IMR-90 (cell line): ENCODE measurements at regions not wholly inside any gene's neighbourhood (a gene's known extent, or its start where the extent isn't known, plus 50 kb on each side); places are given as distances from the start of the nearest gene placed in this dataset.

ENCODE experiments used
- ATAC-seq: fragments of 200-7000 bp; cut with Tn5 transposase; 2 replicates; pipeline ENCODE4 v1.9.1; 2020; ENCODE audit warnings: low read depth, mild to moderate bottlenecking, moderate library complexity
- BruUV-seq: library from RNA; stranded (reverse); fragments of 400-500 nt; replicated peaks from 2 replicates; lab custom pipeline; 2021; lab: Mats Ljungman, UMichigan
- CTCF ChIA-PET: fragments of 300-600 bp; formaldehyde crosslinking; extraction: SDS; loops from one replicate; lab custom pipeline; 2021; ENCODE audit warnings: antibody characterized with exemption; lab: Yijun Ruan, JAX
- POLR2A ChIA-PET: fragments of 300-600 bp; sonication (Branson Sonifier 250); formaldehyde crosslinking; loops from one replicate; lab custom pipeline; 2022; ENCODE audit warnings: antibody characterized with exemption; ENCODE audit not compliant: unreplicated experiment; lab: Charles Lee
- DNase-seq: peaks from one replicate; pipeline ENCODE4 v3.0.0; 2013
- H2AFZ ChIP-seq: replicated peaks from 2 replicates; pipeline ENCODE3; 2013; ENCODE audit warnings: low read length, mild to moderate bottlenecking; ENCODE audit not compliant: poor library complexity
- H2AK5ac ChIP-seq: 2 replicates; pipeline ENCODE4 v1.6.1; 2013; ENCODE audit warnings: low read depth, low read length, inconsistent platforms
- H2AK9ac ChIP-seq: replicated peaks from 2 replicates; pipeline ENCODE3; 2013; ENCODE audit warnings: mild to moderate bottlenecking, low read depth, low read length, moderate library complexity; ENCODE audit not compliant: poor library complexity
- H2BK120ac ChIP-seq: 2 replicates; pipeline ENCODE4 v1.6.1; 2013; ENCODE audit warnings: low read depth, low read length, inconsistent platforms
- H2BK15ac ChIP-seq: 3 replicates; pipeline ENCODE4 v1.6.1; 2013; ENCODE audit warnings: low read depth, low read length, inconsistent platforms
- H2BK20ac ChIP-seq: 2 replicates; pipeline ENCODE4 v1.6.1; 2013; ENCODE audit warnings: low read depth, mild to moderate bottlenecking, inconsistent platforms, low read length, moderate library complexity
- H2BK5ac ChIP-seq: 2 replicates; pipeline ENCODE4 v1.6.1; 2013; ENCODE audit warnings: mild to moderate bottlenecking, low read depth, low read length, inconsistent platforms; ENCODE audit not compliant: poor library complexity, severe bottlenecking
- H3K14ac ChIP-seq: replicated peaks from 2 replicates; pipeline ENCODE4 v1.6.1; 2013; ENCODE audit warnings: low read depth, low read length, inconsistent platforms
- H3K18ac ChIP-seq: 2 replicates; pipeline ENCODE4 v1.6.1; 2013; ENCODE audit warnings: low read depth, low read length, control low read depth
- H3K23ac ChIP-seq: 2 replicates; pipeline ENCODE4 v1.6.1; 2013; ENCODE audit warnings: low read depth, low read length, inconsistent platforms
- H3K27ac ChIP-seq: 2 replicates; pipeline ENCODE4 v1.5.1; 2013; ENCODE audit warnings: mild to moderate bottlenecking, control low read depth, low read length; ENCODE audit not compliant: insufficient read depth
- H3K27me3 ChIP-seq: 2 replicates; pipeline ENCODE4 v1.6.1; 2013; ENCODE audit warnings: low read length; ENCODE audit not compliant: control insufficient read depth, insufficient read depth
- H3K36me3 ChIP-seq: 2 replicates; pipeline ENCODE4 v1.6.1; 2013; ENCODE audit warnings: low read length, mixed read lengths; ENCODE audit not compliant: control insufficient read depth, insufficient read depth
- H3K4ac ChIP-seq: 2 replicates; pipeline ENCODE4 v1.6.1; 2013; ENCODE audit warnings: low read depth, low read length, inconsistent platforms
- H3K4me1 ChIP-seq: 2 replicates; pipeline ENCODE4 v1.6.1; 2013; ENCODE audit warnings: low read length, mixed read lengths; ENCODE audit not compliant: control insufficient read depth, insufficient read depth
- H3K4me2 ChIP-seq: 2 replicates; pipeline ENCODE4 v1.6.1; 2013; ENCODE audit warnings: low read depth, mild to moderate bottlenecking, control low read depth, low read length, moderate library complexity
- H3K4me3 ChIP-seq: 2 replicates; pipeline ENCODE4 v1.5.1; 2013; ENCODE audit warnings: low read depth, mild to moderate bottlenecking, control low read depth, low read length, moderate library complexity; ENCODE audit not compliant: insufficient read depth
- H3K56ac ChIP-seq: 2 replicates; pipeline ENCODE4 v1.6.1; 2013; ENCODE audit warnings: low read length, inconsistent platforms; ENCODE audit not compliant: insufficient read depth; ENCODE audit errors: extremely low read depth
- H3K79me1 ChIP-seq, 2 experiments: 2 replicates each; pipeline ENCODE4 v1.6.1; 2013; ENCODE audit warnings: low read length in 2 of 2, inconsistent platforms in 1 of 2, low read depth in 1 of 2
- H3K9ac ChIP-seq: 2 replicates; pipeline ENCODE4 v1.6.1; 2013; ENCODE audit warnings: low read depth, low read length, control low read depth
- H3K9me1 ChIP-seq: 2 replicates; pipeline ENCODE4 v1.6.1; 2013; ENCODE audit warnings: low read length, inconsistent platforms; ENCODE audit not compliant: insufficient read depth
- H3K9me3 ChIP-seq: 2 replicates; pipeline ENCODE4 v1.6.1; 2013; ENCODE audit warnings: low read length; ENCODE audit not compliant: control insufficient read depth, insufficient read depth
- H4K20me1 ChIP-seq: 2 replicates; pipeline ENCODE4 v1.6.1; 2013; ENCODE audit warnings: low read length, inconsistent platforms; ENCODE audit not compliant: insufficient read depth
- H4K5ac ChIP-seq: 2 replicates; pipeline ENCODE4 v1.6.1; 2013; ENCODE audit warnings: mild to moderate bottlenecking, low read depth, low read length, control low read depth
- H4K8ac ChIP-seq, 2 experiments: 2 replicates each; pipeline ENCODE4 v1.6.1; 2013; ENCODE audit warnings: low read depth in 2 of 2, low read length in 2 of 2, control low read depth in 1 of 2, inconsistent platforms in 1 of 2
- H4K91ac ChIP-seq: 2 replicates; pipeline ENCODE4 v1.6.1; 2013; ENCODE audit warnings: low read depth, low read length, inconsistent platforms; ENCODE audit not compliant: insufficient read depth
- CEBPB ChIP-seq: IDR thresholded peaks from 2 replicates; pipeline ENCODE4 v1.6.1; 2012; ENCODE audit warnings: low read depth, low read length, improper control_type of control experiment
- WGBS, 2 experiments: methylation state at CpG; one replicate each; pipeline versions ENCODE4 v1.1.5 to v1.1.7; 2013; ENCODE audit warnings: missing lambda C conversion rate in 2 of 2; ENCODE audit not compliant: insufficient read length in 1 of 2; ENCODE audit errors: extremely low coverage in 2 of 2; 5-methylcytosine and 5-hydroxymethylcytosine counted together
- dilution Hi-C: fragments of 300-500 bp; cut with HindIII; formaldehyde crosslinking; loops from one replicate; pipeline ENCODE4 v1.14.3; 2018; ENCODE audit warnings: low sequenced_read_pairs; ENCODE audit not compliant: unreplicated experiment
- in situ Hi-C: fragments of 300-500 bp; cut with MboI; formaldehyde crosslinking; loops from 3 replicates; pipeline ENCODE4 v1.14.3; 2019; ENCODE audit warnings: low sequenced_read_pairs, inconsistent platforms, mixed read lengths
- intact Hi-C: fragments of 100-400 bp; cut with micrococcal nuclease; formaldehyde crosslinking; loops from 2 replicates; pipeline ENCODE4 v1.10.0; 2022

GRCh38 chr2:30024281-30024680 is 102.9 kb upstream of the ALK start:
- Histone ChIP-seq H4K91ac (no peak overlapping the region), H4K20me1 (no peaks in the 10 kb centered on the region), H3K14ac (no peak overlapping the region), H3K9me3 (no peaks in the 10 kb centered on the region), H2AFZ (no peak overlapping the region), H2AK9ac (no peak overlapping the region), H3K36me3 (no peaks in the 10 kb centered on the region), H2BK15ac (no peak overlapping the region), H2BK5ac (no peak overlapping the region), H3K4me2 (no peak overlapping the region), H4K8ac (no peak overlapping the region), H2BK20ac (no peak overlapping the region), H3K23ac (no peak overlapping the region), H3K4me1 (no peaks in the 10 kb centered on the region), H3K4ac (no peak overlapping the region), H4K5ac (no peak overlapping the region), H2AK5ac (no peak overlapping the region), H3K79me1 (no peaks in the 10 kb centered on the region), H3K9me1 (no peaks in the 10 kb centered on the region), H3K4me3 (no peak overlapping the region), H3K56ac (no peak overlapping the region), H3K18ac (no peak overlapping the region), H3K9ac (no peak overlapping the region), H2BK120ac (no peak overlapping the region), H3K27ac (no peak overlapping the region), H3K27me3 (peaks cover 9% of the 10 kb centered on the region)
- CTCF ChIA-PET, result interaction anchor here (0.8 kb wide), 1 partner anchor 70 kb away, joined by 3 read pairs; no protein-coding TSS in a partner anchor
- no TSS peak for BruUV-seq
- intact Hi-C loops (no loop called here), dilution Hi-C loops (no loop called here), in situ Hi-C loops (no loop called here)
- ATAC-seq (no peak), DNase-seq (no peak)
- no peak for TF ChIP-seq CEBPB
- POLR2A ChIA-PET, result no interaction called here
- 60% methylated on average over 1 of the region's 2 CpGs; no CpG with 5 or more reads in 1 of the 2 experiments for WGBS, 2 experiments
